HepG2 (cell line): ENCODE measurements at regions not wholly inside any gene's neighbourhood (a gene's known extent, or its start where the extent isn't known, plus 50 kb on each side); places are given as distances from the start of the nearest gene placed in this dataset.

Experiments used
- BCL3 ChIP-seq: sonication (generic); formaldehyde crosslinking; IDR thresholded peaks from 2 replicates; pipeline ENCODE4 v1.5.1; 2020; ENCODE audit warnings: mild to moderate bottlenecking, missing genetic modification reagents, moderate library complexity
- HDAC6 ChIP-seq: fragments of 200-600 bp; sonication (generic); IDR thresholded peaks from 2 replicates; pipeline ENCODE4 v1.7.0; 2017; ENCODE audit warnings: mild to moderate bottlenecking, antibody characterized with exemption, low read length, low read depth
- HES4 ChIP-seq: sonication (generic); formaldehyde crosslinking; IDR thresholded peaks from 2 replicates; pipeline ENCODE4 v1.9.0; 2021; ENCODE audit warnings: mild to moderate bottlenecking, missing genetic modification reagents, borderline replicate concordance
- MLX ChIP-seq: IDR thresholded peaks from 2 replicates; pipeline ENCODE4 v1.6.1; 2016
- MZF1 ChIP-seq: sonication (generic); formaldehyde crosslinking; IDR thresholded peaks from 2 replicates; pipeline ENCODE4 v1.8.1; 2023; ENCODE audit warnings: mild to moderate bottlenecking, missing genetic modification reagents, borderline replicate concordance
- PITX1 ChIP-seq: sonication (generic); formaldehyde crosslinking; IDR thresholded peaks from 2 replicates; pipeline ENCODE4 v1.5.1; 2020; ENCODE audit warnings: mild to moderate bottlenecking, missing genetic modification reagents
- REPIN1 ChIP-seq: sonication (generic); formaldehyde crosslinking; IDR thresholded peaks from 2 replicates; pipeline ENCODE4 v1.8.0; 2022; ENCODE audit warnings: missing genetic modification reagents, low read depth, mild to moderate bottlenecking, borderline replicate concordance
- SMARCC2 ChIP-seq: fragments of 450-650 bp; IDR thresholded peaks from 2 replicates; pipeline ENCODE4 v1.6.1; 2017; ENCODE audit warnings: antibody characterized with exemption, mild to moderate bottlenecking
- ZNF282 ChIP-seq: fragments of 450-650 bp; IDR thresholded peaks from 2 replicates; pipeline ENCODE4 v1.6.1; 2018; ENCODE audit not compliant: partially characterized antibody
- ZNF343 ChIP-seq: sonication (generic); formaldehyde crosslinking; IDR thresholded peaks from 2 replicates; pipeline ENCODE4 v1.4.0; 2020; ENCODE audit warnings: mild to moderate bottlenecking, missing genetic modification reagents
- ZNF704 ChIP-seq: sonication (generic); formaldehyde crosslinking; IDR thresholded peaks from 2 replicates; pipeline ENCODE4 v1.8.1; 2023; ENCODE audit warnings: mild to moderate bottlenecking, inconsistent platforms, moderate library complexity, missing genetic modification reagents, borderline replicate concordance
- ZNF839 ChIP-seq: sonication (generic); formaldehyde crosslinking; IDR thresholded peaks from 2 replicates; pipeline ENCODE4 v1.4.0; 2020; ENCODE audit warnings: missing genetic modification reagents, mild to moderate bottlenecking, borderline replicate concordance

- TF ChIP-seq ZNF839 (CRISPR knock-in tag): no peak
- TF ChIP-seq MZF1 (CRISPR knock-in tag): no peak
- no peak for TF ChIP-seq ZNF704
- no peak for TF ChIP-seq HES4
- TF ChIP-seq ZNF282: no peak
- no peak for TF ChIP-seq HDAC6
- no peak for TF ChIP-seq BCL3 (CRISPR knock-in tag)
- no peak for TF ChIP-seq REPIN1 (CRISPR knock-in tag)
- no peak for TF ChIP-seq MLX (CRISPR knock-in tag)
- no peak for TF ChIP-seq SMARCC2
- TF ChIP-seq ZNF343 (CRISPR knock-in tag): no peak
- TF ChIP-seq PITX1: no peak
Measured at GRCh38 chr7:52777051-52777822, 258.2 kb upstream of the POM121L12 start (continued).
